Activated naive CD4-positive, alpha-beta T cell (primary cell): ENCODE measurements at regions not wholly inside any gene's neighbourhood (a gene's known extent, or its start where the extent isn't known, plus 50 kb on each side); places are given as distances from the start of the nearest gene placed in this dataset.

Experiments
- DNase-seq, 4 experiments: peaks; one replicate each; lab custom pipeline; 2025; lab: John Stamatoyannopoulos, UW

DNA sequence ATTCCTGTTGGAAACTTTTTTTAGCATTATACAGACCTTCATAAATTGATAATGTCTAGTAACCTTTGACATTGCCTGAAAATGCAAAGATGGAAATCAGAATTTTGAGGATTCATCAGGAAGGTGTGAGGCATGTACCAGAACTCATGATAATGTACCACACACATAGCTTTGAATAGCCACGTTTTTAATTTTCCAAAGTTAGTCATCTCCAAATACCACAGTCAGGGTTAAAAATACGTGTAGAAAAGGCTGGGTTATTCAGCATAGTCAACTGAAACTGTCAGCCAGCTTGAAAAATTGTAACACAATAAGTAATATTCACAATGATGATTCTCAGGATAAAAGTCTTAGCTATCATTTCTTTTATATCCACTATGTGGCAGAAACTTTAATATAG is 102.0 kb upstream of the THRB start:
- DNase-seq = no peak

GRCh38 chr3:24598695-24599470 is 104.2 kb upstream of the THRB start:
- DNase-seq = no peak

DNA sequence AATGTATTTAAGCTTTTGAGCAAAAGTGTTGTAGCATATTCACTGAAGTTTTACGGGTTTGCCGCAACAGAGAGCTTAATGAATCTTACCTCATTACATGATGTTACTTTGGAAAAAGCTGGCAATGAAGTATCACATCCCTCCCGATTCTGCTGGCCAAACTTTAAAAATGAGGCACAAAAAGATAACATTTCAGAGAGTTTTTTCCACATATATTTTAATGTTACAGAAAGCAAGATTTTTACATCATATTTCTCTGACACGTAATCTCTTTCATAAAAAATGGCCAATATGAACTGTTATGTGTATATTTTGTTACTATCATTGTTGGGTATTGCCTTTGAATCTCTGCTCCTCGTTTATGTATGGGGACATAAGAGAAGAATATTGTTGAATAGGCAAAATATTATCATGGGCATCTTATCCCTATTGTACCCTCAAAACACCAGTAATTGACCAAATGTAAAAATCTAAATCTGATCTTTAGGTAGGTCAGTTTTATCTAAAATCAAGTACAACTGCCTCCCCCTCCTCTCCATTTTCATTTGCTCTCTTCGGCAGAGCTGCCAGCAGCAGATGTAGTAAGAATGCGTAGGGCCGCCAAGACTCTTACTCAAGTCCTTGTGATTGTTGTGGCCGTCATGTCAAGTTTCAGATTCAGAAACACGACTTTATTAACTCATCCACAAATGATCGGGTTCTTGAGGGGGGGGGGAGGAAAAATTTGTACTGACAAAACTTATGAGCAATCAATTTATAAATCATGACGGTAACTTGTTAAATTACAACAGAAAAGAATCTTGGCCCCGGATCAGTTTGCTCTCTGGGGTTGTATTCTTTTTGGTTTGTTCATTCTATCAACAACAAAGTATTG is 106.7 kb upstream of the THRB start:
- no peak for DNase-seq

- DNase-seq = no peak
Observed at GRCh38 chr3:24604215-24604614, 109.6 kb upstream of the THRB start.

GRCh38 chr3:24605511-24606028 is 110.9 kb upstream of the THRB start:
- DNase-seq = no peak

DNA sequence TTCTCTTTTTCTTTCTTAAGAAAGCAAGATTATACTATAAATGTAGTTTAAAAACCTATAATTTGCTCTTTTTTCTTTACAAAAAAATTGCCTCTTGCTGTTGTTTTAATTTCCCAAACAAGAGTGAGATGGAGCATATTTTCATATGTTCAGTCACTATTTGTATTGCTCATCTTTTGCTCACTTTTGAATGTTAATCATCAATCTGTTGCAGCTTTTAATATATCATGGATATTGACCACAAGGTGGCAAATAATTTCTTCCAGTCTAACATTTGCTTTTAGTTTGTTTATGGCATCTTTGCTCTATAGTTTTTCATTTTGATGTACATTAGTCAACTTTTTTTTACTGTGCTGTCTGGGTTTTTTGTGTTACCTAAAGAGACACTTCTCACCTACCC is 112.6 kb upstream of the THRB start:
- DNase-seq = no peak

DNA sequence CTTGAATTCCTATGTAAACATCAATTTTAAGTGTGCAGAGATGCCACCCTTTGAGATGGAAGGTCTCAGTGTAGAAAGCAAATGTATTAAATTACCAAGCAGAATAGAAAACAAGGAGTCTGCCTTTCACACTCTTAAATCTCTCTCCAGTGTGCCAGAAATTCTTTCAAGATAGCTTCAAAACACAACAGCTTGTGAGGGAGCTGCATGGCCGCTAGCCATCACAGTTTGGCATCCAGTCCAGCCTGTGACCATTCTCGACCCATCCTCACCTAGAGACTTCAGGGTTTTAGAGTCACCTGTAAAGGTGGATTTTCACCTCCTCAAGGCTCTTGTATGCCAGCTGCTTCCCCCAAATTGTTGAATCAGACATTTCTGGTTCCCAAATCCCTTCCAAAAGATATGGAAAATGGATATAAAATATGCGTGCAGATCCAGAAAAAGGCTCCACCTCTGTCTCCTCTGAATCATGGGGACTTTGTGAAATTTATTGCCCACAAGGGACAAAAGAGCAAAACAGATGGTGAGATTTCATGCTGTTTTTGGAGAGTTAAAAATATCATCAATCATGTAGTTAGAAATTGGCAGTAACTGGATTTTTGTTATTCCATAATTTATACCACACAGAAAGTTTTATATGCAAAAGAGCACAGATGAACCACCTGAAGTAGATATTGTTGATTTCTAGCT is 114.2 kb upstream of the THRB start:
- DNase-seq = no peak

- DNase-seq = no peak
Observed at GRCh38 chr3:24614359-24614758, 119.7 kb upstream of the THRB start.

DNA sequence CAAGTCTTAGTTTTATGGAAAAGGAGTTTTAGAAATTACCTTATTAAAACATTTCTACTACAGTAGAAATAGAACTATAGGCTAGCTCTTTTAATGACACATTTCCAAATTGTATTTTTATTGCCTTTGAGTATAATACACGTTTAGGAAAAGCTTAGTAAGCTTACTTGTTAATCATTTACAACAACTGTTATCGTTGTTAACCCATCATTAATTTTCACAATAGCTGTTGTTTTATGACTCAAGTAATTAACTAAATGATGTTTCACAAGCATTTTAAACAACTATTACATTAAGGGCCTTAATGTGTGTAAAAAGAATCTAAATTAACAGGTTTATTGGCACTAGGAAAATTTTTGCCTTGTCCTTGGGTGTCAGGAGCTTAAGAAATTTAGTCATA is 120.5 kb upstream of the THRB start:
- no peak for DNase-seq

- no peak for DNase-seq
Observed at GRCh38 chr3:24616110-24616829, 121.6 kb upstream of the THRB start.

GRCh38 chr3:24622138-24622537 is 127.5 kb upstream of the THRB start:
- DNase-seq = no peak

DNA sequence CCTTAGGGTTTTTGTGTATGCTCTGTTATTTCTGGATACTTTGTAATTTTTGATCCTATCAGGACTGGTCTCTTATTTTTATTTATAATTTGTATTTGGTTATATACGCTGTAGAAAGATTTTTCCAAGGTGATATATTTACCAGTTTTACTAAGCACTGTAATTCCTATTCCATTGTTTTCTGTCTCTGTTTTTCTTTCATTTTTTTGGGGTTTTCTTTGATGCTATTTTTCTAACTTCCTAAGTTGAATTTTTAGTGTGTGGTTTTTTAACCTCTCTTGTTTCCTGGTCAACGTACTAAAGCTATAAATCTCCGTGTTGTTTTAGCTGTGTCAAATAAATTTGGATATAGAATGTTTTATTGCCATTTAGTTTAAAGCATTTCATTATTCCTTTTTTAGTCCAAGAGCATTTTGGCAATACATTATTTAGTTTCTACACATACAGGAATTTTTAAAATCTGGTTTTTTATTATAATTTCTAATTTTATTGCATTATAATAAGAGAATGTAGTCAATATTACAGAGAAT is 128.1 kb upstream of the THRB start:
- DNase-seq = no peak

DNA sequence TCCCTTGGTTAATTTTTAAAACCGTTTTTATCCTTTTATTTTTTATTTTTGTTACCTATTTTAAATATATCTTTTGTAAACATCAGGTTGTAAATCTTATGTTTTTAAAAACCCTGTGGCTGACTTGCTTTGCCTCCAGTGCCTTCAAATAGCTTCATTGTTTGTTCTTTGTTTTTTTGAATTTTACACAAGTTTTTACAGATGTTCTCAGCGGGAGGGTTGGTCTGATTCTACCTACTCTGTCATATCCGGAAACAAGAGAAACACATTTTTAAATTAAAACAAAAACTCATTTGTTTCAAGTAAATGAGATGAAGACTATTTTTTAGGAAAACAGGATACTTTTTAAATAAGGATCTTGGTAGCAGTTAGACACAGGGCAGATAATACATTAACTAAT is 129.0 kb upstream of the THRB start:
- no peak for DNase-seq

- no peak for DNase-seq
Observed at GRCh38 chr3:24624938-24625681, 130.5 kb upstream of the THRB start.

DNA sequence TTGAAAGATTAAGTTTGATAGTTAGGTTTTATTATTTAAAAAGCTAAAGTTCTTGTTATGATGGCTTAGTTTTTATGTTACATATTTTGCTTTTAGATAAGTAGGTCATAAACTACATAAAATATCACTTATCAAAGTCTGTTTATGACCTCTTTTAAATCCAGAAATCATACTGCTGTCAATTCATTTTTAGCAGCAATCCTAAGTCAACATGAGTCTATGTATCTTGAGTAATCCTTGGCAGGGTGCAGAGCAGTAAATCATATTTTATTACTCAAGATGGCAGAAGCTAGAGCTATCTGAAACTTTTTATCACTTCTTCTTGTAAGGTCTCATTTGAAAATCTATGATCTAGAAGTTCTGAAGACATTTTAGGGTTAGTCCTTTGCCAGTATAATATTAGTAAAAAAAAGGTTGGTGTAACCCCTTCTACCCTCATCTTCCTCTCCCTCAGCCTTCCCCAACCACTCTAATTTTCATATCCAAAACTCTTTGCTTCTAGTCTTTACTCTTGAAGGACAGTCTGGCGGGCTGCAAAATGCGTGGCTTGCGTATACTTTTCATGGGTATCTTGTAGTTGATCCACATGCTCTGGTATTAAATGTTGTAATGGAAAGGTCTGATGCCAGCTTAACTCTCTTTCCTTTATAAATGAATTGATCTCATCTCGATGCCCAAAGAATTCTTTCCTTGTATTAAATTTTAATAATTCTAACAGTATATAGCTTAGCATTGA is 134.0 kb upstream of the THRB start:
- DNase-seq = no peak

- DNase-seq = no peak
Observed at GRCh38 chr3:24631481-24631880, 136.8 kb upstream of the THRB start.

DNA sequence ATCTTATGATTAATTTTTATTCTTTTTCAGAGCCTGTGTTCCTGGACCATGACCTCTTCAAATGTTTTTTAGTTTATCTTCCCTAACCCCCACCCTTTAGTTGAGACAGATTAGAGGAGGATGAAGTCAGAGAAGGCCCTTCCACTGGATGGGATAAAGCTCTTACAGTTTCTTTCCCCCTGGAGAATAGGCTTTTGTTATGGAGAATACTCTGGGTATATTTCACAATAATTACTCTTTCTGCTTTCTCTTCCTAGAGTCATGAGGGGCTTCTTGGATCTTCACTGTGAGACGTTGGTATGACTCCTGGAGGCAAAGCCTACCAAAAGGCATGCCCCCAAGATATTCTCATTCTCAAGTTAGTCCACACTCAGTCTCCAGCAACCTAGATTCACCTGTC is 144.4 kb upstream of the THRB start:
- no peak for DNase-seq

GRCh38 chr3:24639481-24640329 is 145.1 kb upstream of the THRB start:
- no peak for DNase-seq

- no peak for DNase-seq
Observed at GRCh38 chr3:24640330-24640877, 145.8 kb upstream of the THRB start.
